Peyer's patch (tissue), 4 donors: ENCODE measurements at regions not wholly inside any gene's neighbourhood (a gene's known extent, or its start where the extent isn't known, plus 50 kb on each side); places are given as distances from the start of the nearest gene placed in this dataset.

Source experiments
- DNase-seq, 3 donors: peaks; one replicate each; pipeline ENCODE4 v3.0.0-alpha.2; 2017 to 2019
- H3K27ac ChIP-seq, 4 donors: fragments of 200-600 bp; sonication (generic); one replicate each; pipeline ENCODE4 v1.5.1; 2016 to 2019
- H3K27me3 ChIP-seq, 2 donors: fragments of 200-600 bp; sonication (generic); one replicate each; pipeline ENCODE4 v1.5.1; 2019
- H3K36me3 ChIP-seq, 3 donors: fragments of 200-600 bp; sonication (generic); one replicate each; pipeline ENCODE4 v1.5.1; 2016 to 2019
- H3K4me1 ChIP-seq, 4 donors: fragments of 200-600 bp; sonication (generic); one replicate each; pipeline ENCODE4 v1.5.1; 2016 to 2019
- H3K4me3 ChIP-seq, 4 donors: fragments of 200-600 bp; sonication (generic); 1 replicate in 3 of 4; 2 replicates in 1 of 4; pipeline ENCODE4 v1.5.1; 2016 to 2019; ENCODE audit warnings: mild to moderate bottlenecking in 1 of 4
- H3K9me3 ChIP-seq, 4 donors: fragments of 200-600 bp; sonication (generic); one replicate each; pipeline ENCODE4 v1.5.1; 2016 to 2019; ENCODE audit warnings: mild to moderate bottlenecking in 1 of 4
- CTCF ChIP-seq, 6 experiments: fragments of 450-650 bp in 4 of 6; fragments of 200-600 bp in 2 of 6; sonication (generic) in 1 of 6; IDR thresholded peaks; one replicate each; pipeline ENCODE4 v1.5.1; 2017 to 2019; ENCODE audit warnings: antibody characterized with exemption in 6 of 6, mild to moderate bottlenecking in 3 of 6, moderate library complexity in 1 of 6
- POLR2A ChIP-seq, 2 donors: fragments of 450-650 bp; IDR thresholded peaks; one replicate each; pipeline ENCODE4 v1.5.1; 2017; ENCODE audit warnings: antibody characterized with exemption in 2 of 2, mild to moderate bottlenecking in 2 of 2, moderate library complexity in 2 of 2

- no peak for DNase-seq
- no peak overlapping the region for H3K27ac ChIP-seq
- H3K4me3 ChIP-seq = no peak overlapping the region
- H3K27me3 ChIP-seq = no peaks in the 10 kb centered on the region
- H3K9me3 ChIP-seq = no peaks in the 10 kb centered on the region
- no peaks in the 10 kb centered on the region for H3K36me3 ChIP-seq
- peaks cover 0 to 9% (median 0%) of the 10 kb centered on the region in 4 donors for H3K4me1 ChIP-seq
- TF ChIP-seq POLR2A (IDR thresholded peaks at IDR 0.05) (no peak), CTCF (IDR thresholded peaks at IDR 0.05) (no peak)
Measured at GRCh38 chr2:102084651-102085050, 57.9 kb upstream of the IL1R1 start.

GRCh38 chr2:102085238-102085637 is 57.3 kb upstream of the IL1R1 start:
- no peak for DNase-seq
- H3K4me1 ChIP-seq = peaks cover 0 to 9% (median 0%) of the 10 kb centered on the region in 4 donors
- H3K36me3 ChIP-seq = no peaks in the 10 kb centered on the region
- no peaks in the 10 kb centered on the region for H3K9me3 ChIP-seq
- TF ChIP-seq POLR2A (IDR thresholded peaks at IDR 0.05) = no peak
- TF ChIP-seq CTCF (IDR thresholded peaks at IDR 0.05) = no peak
- H3K27me3 ChIP-seq = no peaks in the 10 kb centered on the region
- no peak overlapping the region for H3K4me3 ChIP-seq
- no peak overlapping the region for H3K27ac ChIP-seq

GRCh38 chr2:102086150-102086872 is 56.2 kb upstream of the IL1R1 start:
- Histone ChIP-seq H3K4me3 (no peak overlapping the region), H3K36me3 (no peaks in the 10 kb centered on the region), H3K27me3 (no peaks in the 10 kb centered on the region), H3K27ac (no peak overlapping the region), H3K4me1 (peaks cover 0 to 9% (median 0%) of the 10 kb centered on the region in 4 donors), H3K9me3 (no peaks in the 10 kb centered on the region)
- no peak for DNase-seq
- no peak for TF ChIP-seq POLR2A (IDR thresholded peaks at IDR 0.05)
- TF ChIP-seq CTCF (IDR thresholded peaks at IDR 0.05) = no peak

- Histone ChIP-seq H3K27ac (no peak overlapping the region), H3K9me3 (no peaks in the 10 kb centered on the region), H3K4me1 (no peaks in the 10 kb centered on the region), H3K36me3 (no peaks in the 10 kb centered on the region), H3K27me3 (no peaks in the 10 kb centered on the region), H3K4me3 (no peak overlapping the region)
- DNase-seq = no peak
- TF ChIP-seq CTCF (IDR thresholded peaks at IDR 0.05) = no peak
- TF ChIP-seq POLR2A (IDR thresholded peaks at IDR 0.05) = no peak
Measured at GRCh38 chr2:102091121-102091520, 51.4 kb upstream of the IL1R1 start.

- Histone ChIP-seq H3K4me1 (no peaks in the 10 kb centered on the region), H3K36me3 (no peaks in the 10 kb centered on the region), H3K4me3 (no peak overlapping the region), H3K9me3 (no peaks in the 10 kb centered on the region), H3K27me3 (no peaks in the 10 kb centered on the region), H3K27ac (no peak overlapping the region)
- TF ChIP-seq CTCF (IDR thresholded peaks at IDR 0.05) = no peak
- no peak for TF ChIP-seq POLR2A (IDR thresholded peaks at IDR 0.05)
- DNase-seq = no peak
Measured at GRCh38 chr2:102091908-102092307, 50.6 kb upstream of the IL1R1 start.
